Astrocyte of the spinal cord (primary cell): ENCODE measurements at regions not wholly inside any gene's neighbourhood (a gene's known extent, or its start where the extent isn't known, plus 50 kb on each side); places are given as distances from the start of the nearest gene placed in this dataset.

ENCODE experiments used
- DNase-seq: peaks from one replicate; pipeline ENCODE4 v3.0.0; 2011; ENCODE audit warnings: low read depth, low spot score
- H3K4me3 ChIP-seq: 2 replicates; pipeline ENCODE4 v1.5.1; 2011; ENCODE audit warnings: low read depth, mild to moderate bottlenecking, low read length, moderate library complexity
- in situ Hi-C: cut with HindIII; loops from 2 replicates; pipeline ENCODE4 v1.10.0; 2017; ENCODE audit warnings: low sequenced_read_pairs
- TF ChIP-seq, protein P1 (sequence below): IDR thresholded peaks from 2 replicates; pipeline ENCODE4 v1.5.1; 2012; ENCODE audit warnings: low read depth, mild to moderate bottlenecking, low read length, inconsistent platforms

DNA sequence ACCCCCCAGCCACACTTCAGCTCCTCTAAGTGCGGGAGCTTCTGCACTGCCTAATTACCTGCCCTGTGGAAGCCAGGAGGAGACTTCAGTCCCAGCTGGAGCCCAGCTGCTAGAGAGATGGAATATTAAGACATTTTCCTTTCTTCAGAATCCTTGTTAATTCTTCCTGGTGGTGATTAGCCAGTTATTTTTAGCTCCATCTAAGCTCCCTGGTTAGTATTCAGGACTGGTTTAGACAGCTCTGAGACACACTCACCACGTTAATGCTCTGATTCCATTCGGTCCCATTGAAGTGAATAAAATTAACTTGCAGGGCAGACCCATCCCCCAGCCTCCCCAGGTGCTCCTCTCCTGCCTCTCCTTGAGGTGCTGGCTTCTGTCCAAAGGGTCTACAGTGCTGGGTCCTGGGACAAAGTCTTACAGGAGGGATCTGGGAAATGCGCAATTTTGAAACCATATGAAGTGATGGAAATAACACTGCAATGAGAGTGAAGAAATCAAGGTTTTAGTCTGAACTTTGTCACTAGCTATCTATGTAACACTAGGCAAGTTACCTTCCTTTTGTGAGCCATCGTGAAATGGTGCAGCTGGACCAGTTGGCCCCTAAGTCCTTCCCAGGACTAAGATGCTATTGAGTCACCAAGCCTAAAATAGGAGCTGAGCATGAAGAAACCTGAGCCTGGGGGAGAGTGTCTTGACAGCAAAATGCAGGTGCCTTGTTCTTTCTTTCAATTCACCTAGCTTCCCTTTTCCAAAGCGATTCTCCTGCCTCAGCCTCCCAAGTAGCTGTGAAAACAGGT, 117.4 kb upstream of the ATP1A1 start:
- TF ChIP-seq, protein P1, sequence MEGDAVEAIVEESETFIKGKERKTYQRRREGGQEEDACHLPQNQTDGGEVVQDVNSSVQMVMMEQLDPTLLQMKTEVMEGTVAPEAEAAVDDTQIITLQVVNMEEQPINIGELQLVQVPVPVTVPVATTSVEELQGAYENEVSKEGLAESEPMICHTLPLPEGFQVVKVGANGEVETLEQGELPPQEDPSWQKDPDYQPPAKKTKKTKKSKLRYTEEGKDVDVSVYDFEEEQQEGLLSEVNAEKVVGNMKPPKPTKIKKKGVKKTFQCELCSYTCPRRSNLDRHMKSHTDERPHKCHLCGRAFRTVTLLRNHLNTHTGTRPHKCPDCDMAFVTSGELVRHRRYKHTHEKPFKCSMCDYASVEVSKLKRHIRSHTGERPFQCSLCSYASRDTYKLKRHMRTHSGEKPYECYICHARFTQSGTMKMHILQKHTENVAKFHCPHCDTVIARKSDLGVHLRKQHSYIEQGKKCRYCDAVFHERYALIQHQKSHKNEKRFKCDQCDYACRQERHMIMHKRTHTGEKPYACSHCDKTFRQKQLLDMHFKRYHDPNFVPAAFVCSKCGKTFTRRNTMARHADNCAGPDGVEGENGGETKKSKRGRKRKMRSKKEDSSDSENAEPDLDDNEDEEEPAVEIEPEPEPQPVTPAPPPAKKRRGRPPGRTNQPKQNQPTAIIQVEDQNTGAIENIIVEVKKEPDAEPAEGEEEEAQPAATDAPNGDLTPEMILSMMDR, result no peak
- in situ Hi-C loops, result no loop called here
- no peak overlapping the region for H3K4me3 ChIP-seq
- no peak for DNase-seq

DNA sequence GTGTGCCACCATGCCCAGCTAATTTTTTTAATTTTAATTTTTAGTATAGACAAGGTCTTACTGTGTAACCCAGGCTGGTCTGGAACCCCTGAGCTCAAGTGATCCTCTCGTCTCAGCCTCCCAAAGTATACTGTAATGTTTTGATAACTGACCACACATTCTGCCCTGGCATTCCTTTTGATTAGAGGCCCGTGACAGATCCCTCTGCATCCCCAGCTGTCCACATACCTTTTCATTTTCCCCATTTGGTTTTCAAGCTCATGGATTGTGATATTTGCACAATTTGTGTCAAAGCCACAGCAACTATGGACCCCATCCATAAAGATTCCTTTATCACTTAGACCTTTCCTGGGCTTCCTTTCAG, 116.8 kb upstream of the ATP1A1 start:
- TF ChIP-seq, protein P1, result no peak
- no peak for DNase-seq
- in situ Hi-C loops, result no loop called here
- no peak overlapping the region for H3K4me3 ChIP-seq

DNA sequence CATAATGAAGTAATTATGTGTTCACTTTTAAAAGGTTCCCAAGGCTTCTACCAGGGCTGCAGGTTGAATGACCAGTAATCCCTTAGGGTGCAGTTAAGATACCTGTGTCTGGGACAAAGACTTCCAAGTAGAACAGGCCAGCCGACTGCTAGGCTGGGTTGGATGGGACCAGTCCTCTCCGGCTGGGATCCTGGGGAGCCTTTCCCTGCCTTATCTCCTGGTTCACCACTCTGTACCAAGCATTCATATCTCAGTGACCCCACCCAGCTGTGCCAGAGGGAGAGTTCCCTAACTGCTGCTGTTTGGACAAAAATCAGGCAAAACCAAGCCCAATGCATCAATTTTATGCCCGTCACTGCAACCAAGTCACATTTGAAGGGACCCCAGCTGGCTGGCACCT, 116.2 kb upstream of the ATP1A1 start:
- no peak overlapping the region for H3K4me3 ChIP-seq
- in situ Hi-C loops, result no loop called here
- TF ChIP-seq, protein P1, result no peak
- no peak for DNase-seq

DNA sequence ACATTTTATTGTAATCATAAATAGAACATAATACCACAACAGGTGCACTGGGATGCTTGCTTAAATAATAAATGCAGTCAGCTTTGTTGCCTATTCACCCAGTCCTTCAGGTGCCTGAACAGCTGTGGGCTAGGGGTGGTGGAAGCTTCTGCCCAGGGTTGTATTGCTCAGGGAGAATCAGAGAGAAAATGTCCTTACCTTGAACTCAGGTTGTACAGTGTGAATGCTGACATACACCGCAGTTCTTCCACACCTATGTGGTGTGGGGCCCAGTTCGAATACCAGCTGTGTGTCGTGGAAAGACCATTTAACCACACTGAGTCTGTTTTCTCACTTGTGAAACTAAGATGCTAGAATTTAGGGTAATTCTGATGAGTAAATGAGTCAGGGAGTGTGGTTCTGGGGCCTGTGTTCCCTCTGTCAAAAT, 115.7 kb upstream of the ATP1A1 start:
- no peak for DNase-seq
- in situ Hi-C loops, result no loop called here
- H3K4me3 ChIP-seq, result no peak overlapping the region
- TF ChIP-seq, protein P1, result no peak

DNA sequence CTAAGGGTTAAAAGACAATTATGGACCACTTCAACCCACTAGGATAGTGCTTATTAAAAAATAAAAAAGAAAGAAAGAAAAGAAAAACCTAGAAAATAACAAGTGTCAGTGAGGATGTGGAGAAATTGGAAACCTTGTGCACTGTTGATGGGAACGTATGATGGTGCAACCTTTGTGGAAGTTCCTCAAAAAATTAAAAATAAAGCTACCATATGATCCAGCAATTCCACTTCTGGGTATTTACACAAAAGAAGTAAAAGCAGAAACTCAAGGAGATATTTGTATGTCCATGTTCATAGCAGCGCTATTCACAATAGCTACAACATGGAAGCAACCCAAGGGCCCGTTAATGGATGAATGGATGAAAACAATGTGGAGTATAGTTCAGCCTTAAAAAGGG, 115.2 kb upstream of the ATP1A1 start:
- no peak overlapping the region for H3K4me3 ChIP-seq
- DNase-seq, result no peak
- in situ Hi-C loops, result no loop called here
- TF ChIP-seq, protein P1, result no peak

DNA sequence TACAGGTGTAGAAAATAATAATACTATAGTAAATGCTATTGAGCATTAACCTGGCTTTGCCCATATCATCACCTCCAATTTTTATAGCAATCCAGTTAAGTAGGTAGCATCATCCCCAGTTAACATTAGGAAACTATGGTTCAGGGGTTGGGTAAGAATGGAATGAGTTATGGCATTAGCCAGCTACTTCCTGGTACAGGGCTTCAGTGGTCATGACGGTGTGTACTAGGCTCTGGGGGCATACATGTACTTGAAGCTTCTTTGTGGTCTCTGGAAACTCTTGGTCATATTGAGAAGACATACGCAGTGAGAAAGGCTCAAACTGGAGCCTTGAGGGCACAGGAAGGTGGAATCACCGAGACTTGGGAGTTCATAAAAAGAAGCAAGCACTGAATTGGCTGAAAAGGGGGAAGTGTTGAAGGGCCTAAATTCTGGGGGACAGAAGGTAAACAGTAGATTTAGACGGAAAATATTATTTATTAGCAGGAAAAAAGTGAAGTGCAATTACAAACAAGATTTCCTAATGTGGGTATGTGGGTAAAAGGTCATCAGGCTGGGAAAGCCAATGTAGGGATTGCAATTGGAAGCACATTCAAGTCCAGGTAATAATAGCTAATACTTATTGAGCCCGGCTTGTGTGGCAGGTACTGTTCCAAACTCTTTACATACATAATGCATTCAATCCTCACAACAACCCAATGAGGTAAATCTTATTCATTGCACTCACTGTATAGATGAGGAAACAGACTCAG, 114.2 kb upstream of the ATP1A1 start:
- in situ Hi-C loops, result no loop called here
- no peak overlapping the region for H3K4me3 ChIP-seq
- TF ChIP-seq, protein P1, result no peak
- DNase-seq, result no peak
